Lower leg skin (tissue), 4 donors: ENCODE measurements at regions not wholly inside any gene's neighbourhood (a gene's known extent, or its start where the extent isn't known, plus 50 kb on each side); places are given as distances from the start of the nearest gene placed in this dataset.

ENCODE experiments used
- DNase-seq, 2 donors: peaks; one replicate each; pipeline ENCODE4 v3.0.0-alpha.2; 2019; ENCODE audit warnings: low spot score in 2 of 2
- H3K4me3 ChIP-seq: fragments of 200-600 bp; sonication (generic); 2 replicates; pipeline ENCODE4 v1.5.1; 2017; ENCODE audit warnings: mild to moderate bottlenecking, low read depth; ENCODE audit not compliant: poor library complexity, severe bottlenecking
- CTCF ChIP-seq, 3 donors: fragments of 450-650 bp; IDR thresholded peaks; one replicate each; pipeline ENCODE4 v1.5.1; 2016; ENCODE audit warnings: antibody characterized with exemption in 3 of 3, mild to moderate bottlenecking in 3 of 3, moderate library complexity in 2 of 3
- POLR2A ChIP-seq, 2 donors: fragments of 450-650 bp; IDR thresholded peaks; one replicate each; pipeline ENCODE4 v1.6.1; 2016 to 2017; ENCODE audit warnings: antibody characterized with exemption in 2 of 2, mild to moderate bottlenecking in 1 of 2, moderate library complexity in 1 of 2
- WGBS, 2 donors: methylation state at CpG; one replicate each; pipeline ENCODE4 v1.1.5; 2018; 5-methylcytosine and 5-hydroxymethylcytosine counted together
- intact Hi-C: fragments of 100-400 bp; cut with DNase I; formaldehyde crosslinking; loops from one replicate; pipeline ENCODE4 v1.15.0; 2023; ENCODE audit warnings: low total_unique reads

- WGBS, 2 donors, result 65 to 79% methylated on average over 3 of the region's 3 CpGs
- intact Hi-C loops, result no loop called here
These were observed 811.6 kb downstream of the BCL11A start for GRCh38 chr2:59741840-59742239.

GRCh38 chr2:59739166-59739565, 814.3 kb downstream of the BCL11A start:
- no peak for DNase-seq
- TF ChIP-seq POLR2A (IDR thresholded peaks at IDR 0.05) (no peak), CTCF (IDR thresholded peaks at IDR 0.05) (no peak)
- WGBS, 2 donors, result 82 to 84% methylated on average over 4 of the region's 4 CpGs
- intact Hi-C loops, result no loop called here
- no peak overlapping the region for H3K4me3 ChIP-seq

More at GRCh38 chr2:59741840-59742239, 811.6 kb downstream of the BCL11A start:
- H3K4me3 ChIP-seq, result no peak overlapping the region
- DNase-seq, result no peak
- TF ChIP-seq POLR2A (IDR thresholded peaks at IDR 0.05) (no peak), CTCF (IDR thresholded peaks at IDR 0.05) (no peak)

- no peak for DNase-seq
- TF ChIP-seq CTCF (IDR thresholded peaks at IDR 0.05) (no peak), POLR2A (IDR thresholded peaks at IDR 0.05) (no peak)
- intact Hi-C loops, result no loop called here
- H3K4me3 ChIP-seq, result no peak overlapping the region
These were observed 816.2 kb downstream of the BCL11A start for GRCh38 chr2:59737299-59737698.

- TF ChIP-seq CTCF (IDR thresholded peaks at IDR 0.05), result no peak
- TF ChIP-seq POLR2A (IDR thresholded peaks at IDR 0.05), result no peak
- intact Hi-C loops, result no loop called here
- H3K4me3 ChIP-seq, result no peak overlapping the region
- DNase-seq, result no peak
- 66 to 74% methylated on average over 4 of the region's 4 CpGs for WGBS, 2 donors
These were observed 818.7 kb downstream of the BCL11A start for GRCh38 chr2:59734743-59735142.

GRCh38 chr2:59733970-59734369, 819.5 kb downstream of the BCL11A start:
- no peak for DNase-seq
- 77 to 80% methylated on average over 3 of the region's 3 CpGs for WGBS, 2 donors
- no peak for TF ChIP-seq POLR2A (IDR thresholded peaks at IDR 0.05)
- TF ChIP-seq CTCF (IDR thresholded peaks at IDR 0.05), result no peak
- intact Hi-C loops, result no loop called here
- H3K4me3 ChIP-seq, result no peak overlapping the region

GRCh38 chr2:59733567-59733930, 819.9 kb downstream of the BCL11A start:
- DNase-seq, result no peak
- H3K4me3 ChIP-seq, result no peak overlapping the region
- intact Hi-C loops, result no loop called here
- 84% methylated on average over 2 of the region's 2 CpGs for WGBS, 2 donors
- TF ChIP-seq POLR2A (IDR thresholded peaks at IDR 0.05), result no peak
- no peak for TF ChIP-seq CTCF (IDR thresholded peaks at IDR 0.05)
